ENCODE measurements at regions not wholly inside any gene's neighbourhood (a gene's known extent, or its start where the extent isn't known, plus 50 kb on each side); places are given as distances from the start of the nearest gene placed in this dataset.

- Mint-ChIP-seq H3K27ac (no peak overlapping the region), H3K27me3 (no peaks in the 10 kb centered on the region), H3K4me1 (ENCODE audit: low read depth) (no peaks in the 10 kb centered on the region), H3K9me3 (no peaks in the 10 kb centered on the region), H3K4me3 (no peak overlapping the region), H3K36me3 (ENCODE audit: low read depth) (no peaks in the 10 kb centered on the region)
- Histone ChIP-seq H3K9me3 (ENCODE audit: control insufficient read depth in 1 of 2, insufficient read depth in 1 of 2, low read length in 2 of 2) (no peaks in the 10 kb centered on the region), H3K4me3 (ENCODE audit: low read length) (no peak overlapping the region), H3K36me3 (ENCODE audit: insufficient read depth, low read length) (no peaks in the 10 kb centered on the region), H3K27ac (ENCODE audit: low read depth in 1 of 2, low read length in 2 of 2) (no peak overlapping the region), H3K27me3 (ENCODE audit: control insufficient read depth in 1 of 2, insufficient read depth in 2 of 2, low read length in 2 of 2) (peaks cover 0 to 8% of the 10 kb centered on the region in 2 experiments), H3K4me1 (ENCODE audit: insufficient read depth, low read length) (no peaks in the 10 kb centered on the region)
- no peak for TF ChIP-seq CTCF (IDR thresholded peaks at IDR 0.05)
- CTCF ChIA-PET = no interaction called here
- no peak for ATAC-seq (ENCODE audit: poor library complexity)
- intact Hi-C loops (cut with DNase I, micrococcal nuclease) = no loop called here
- DNase-seq = no peak
- POLR2A ChIA-PET = no interaction called here
Measured at GRCh38 chr3:178415384-178415783, 120.9 kb upstream of the KCNMB2 start.

- no peak for TF ChIP-seq CTCF (IDR thresholded peaks at IDR 0.05)
- Histone ChIP-seq H3K36me3 (ENCODE audit: insufficient read depth, low read length) (no peaks in the 10 kb centered on the region), H3K27ac (ENCODE audit: low read depth in 1 of 2, low read length in 2 of 2) (no peak overlapping the region), H3K4me1 (ENCODE audit: insufficient read depth, low read length) (no peaks in the 10 kb centered on the region), H3K27me3 (ENCODE audit: control insufficient read depth in 1 of 2, insufficient read depth in 2 of 2, low read length in 2 of 2) (no peaks in the 10 kb centered on the region), H3K4me3 (ENCODE audit: low read length) (no peak overlapping the region), H3K9me3 (ENCODE audit: control insufficient read depth in 1 of 2, insufficient read depth in 1 of 2, low read length in 2 of 2) (no peaks in the 10 kb centered on the region)
- no peaks in the 10 kb centered on the region for H3K27me3 Mint-ChIP-seq
- H3K9me3 Mint-ChIP-seq = no peaks in the 10 kb centered on the region
- POLR2A ChIA-PET = no interaction called here
- no peak overlapping the region for H3K4me3 Mint-ChIP-seq
- H3K4me1 Mint-ChIP-seq (ENCODE audit: low read depth) = no peaks in the 10 kb centered on the region
- H3K36me3 Mint-ChIP-seq (ENCODE audit: low read depth) = no peaks in the 10 kb centered on the region
- DNase-seq (no peak), ATAC-seq (ENCODE audit: poor library complexity) (no peak)
- intact Hi-C loops (cut with DNase I, micrococcal nuclease) = no loop called here
- CTCF ChIA-PET = no interaction called here
- no peak overlapping the region for H3K27ac Mint-ChIP-seq
Measured at GRCh38 chr3:178417736-178418135, 118.5 kb upstream of the KCNMB2 start.

DNA sequence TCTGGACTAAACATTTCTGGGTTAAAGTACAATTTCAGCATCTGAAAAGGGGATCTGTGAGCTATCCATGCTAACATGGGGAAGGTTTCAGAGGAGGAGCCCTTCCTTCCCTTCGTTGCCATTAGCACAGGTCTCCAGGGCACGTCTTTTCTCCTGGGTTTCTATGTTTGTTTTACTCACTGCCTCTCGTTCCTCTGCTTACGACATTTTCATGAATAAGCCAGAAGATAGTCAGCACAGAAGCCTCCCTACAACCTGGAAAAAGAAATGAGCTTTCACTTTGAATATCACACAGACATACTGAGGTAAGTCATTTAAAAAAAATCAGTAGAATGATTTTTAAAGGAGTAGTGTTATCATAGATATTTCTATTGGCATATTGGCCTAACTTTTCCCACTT lies 117.2 kb upstream of the KCNMB2 start:
- intact Hi-C loops (cut with DNase I, micrococcal nuclease) = no loop called here
- Mint-ChIP-seq H3K4me3 (no peak overlapping the region), H3K27me3 (no peaks in the 10 kb centered on the region), H3K4me1 (ENCODE audit: low read depth) (no peaks in the 10 kb centered on the region), H3K36me3 (ENCODE audit: low read depth) (no peaks in the 10 kb centered on the region), H3K27ac (no peak overlapping the region), H3K9me3 (no peaks in the 10 kb centered on the region)
- TF ChIP-seq CTCF (IDR thresholded peaks at IDR 0.05) = no peak
- Histone ChIP-seq H3K9me3 (ENCODE audit: control insufficient read depth in 1 of 2, insufficient read depth in 1 of 2, low read length in 2 of 2) (no peaks in the 10 kb centered on the region), H3K36me3 (ENCODE audit: insufficient read depth, low read length) (no peaks in the 10 kb centered on the region), H3K27me3 (ENCODE audit: control insufficient read depth in 1 of 2, insufficient read depth in 2 of 2, low read length in 2 of 2) (no peaks in the 10 kb centered on the region), H3K4me3 (ENCODE audit: low read length) (no peak overlapping the region), H3K4me1 (ENCODE audit: insufficient read depth, low read length) (no peaks in the 10 kb centered on the region), H3K27ac (ENCODE audit: low read depth in 1 of 2, low read length in 2 of 2) (no peak overlapping the region)
- CTCF ChIA-PET = no interaction called here
- POLR2A ChIA-PET = no interaction called here
- ATAC-seq (ENCODE audit: poor library complexity) = no peak
- DNase-seq = no peak
